Sigmoid colon (tissue), 3 donors: ENCODE measurements at regions not wholly inside any gene's neighbourhood (a gene's known extent, or its start where the extent isn't known, plus 50 kb on each side); places are given as distances from the start of the nearest gene placed in this dataset.

Experiments used
- POLR2A ChIP-seq, 2 donors: fragments of 450-650 bp; IDR thresholded peaks; one replicate each; pipeline ENCODE4 v1.6.1; 2016; ENCODE audit warnings: antibody characterized with exemption in 2 of 2, mild to moderate bottlenecking in 2 of 2, moderate library complexity in 2 of 2
- TF ChIP-seq, protein P1 (sequence below), 4 experiments: fragments of 450-650 bp in 3 of 4; fragments of 200-600 bp in 1 of 4; IDR thresholded peaks; one replicate each; pipeline ENCODE4 v1.5.1; 2016 to 2019; ENCODE audit warnings: antibody characterized with exemption in 4 of 4, mild to moderate bottlenecking in 3 of 4, moderate library complexity in 2 of 4

DNA sequence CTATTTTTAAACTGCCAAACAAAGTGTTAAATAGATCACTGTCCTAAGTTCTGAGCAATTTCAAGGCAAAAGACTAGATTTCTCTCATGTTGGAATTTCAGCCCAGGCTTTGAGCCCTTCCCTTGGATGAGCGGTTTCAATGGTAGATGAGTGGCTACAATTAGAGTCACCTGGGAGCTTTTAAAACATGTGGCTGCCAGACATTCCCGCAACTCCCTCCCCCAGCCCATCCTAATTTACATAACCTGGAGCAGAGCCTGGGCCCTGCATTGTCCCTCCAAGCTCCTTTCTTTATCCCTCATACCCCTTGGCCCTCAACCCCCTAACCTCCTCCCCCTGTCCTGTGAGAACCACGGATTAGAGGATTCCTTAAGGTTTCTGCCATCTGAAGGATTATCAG lies 357.5 kb upstream of the UMPS start:
- TF ChIP-seq, protein P1, sequence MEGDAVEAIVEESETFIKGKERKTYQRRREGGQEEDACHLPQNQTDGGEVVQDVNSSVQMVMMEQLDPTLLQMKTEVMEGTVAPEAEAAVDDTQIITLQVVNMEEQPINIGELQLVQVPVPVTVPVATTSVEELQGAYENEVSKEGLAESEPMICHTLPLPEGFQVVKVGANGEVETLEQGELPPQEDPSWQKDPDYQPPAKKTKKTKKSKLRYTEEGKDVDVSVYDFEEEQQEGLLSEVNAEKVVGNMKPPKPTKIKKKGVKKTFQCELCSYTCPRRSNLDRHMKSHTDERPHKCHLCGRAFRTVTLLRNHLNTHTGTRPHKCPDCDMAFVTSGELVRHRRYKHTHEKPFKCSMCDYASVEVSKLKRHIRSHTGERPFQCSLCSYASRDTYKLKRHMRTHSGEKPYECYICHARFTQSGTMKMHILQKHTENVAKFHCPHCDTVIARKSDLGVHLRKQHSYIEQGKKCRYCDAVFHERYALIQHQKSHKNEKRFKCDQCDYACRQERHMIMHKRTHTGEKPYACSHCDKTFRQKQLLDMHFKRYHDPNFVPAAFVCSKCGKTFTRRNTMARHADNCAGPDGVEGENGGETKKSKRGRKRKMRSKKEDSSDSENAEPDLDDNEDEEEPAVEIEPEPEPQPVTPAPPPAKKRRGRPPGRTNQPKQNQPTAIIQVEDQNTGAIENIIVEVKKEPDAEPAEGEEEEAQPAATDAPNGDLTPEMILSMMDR (IDR thresholded peaks at IDR 0.05), result no peak
- TF ChIP-seq POLR2A (IDR thresholded peaks at IDR 0.05), result no peak
